SK-N-SH (cell line): ENCODE measurements at regions not wholly inside any gene's neighbourhood (a gene's known extent, or its start where the extent isn't known, plus 50 kb on each side); places are given as distances from the start of the nearest gene placed in this dataset.

Experiments
- CHD2 ChIP-seq: fragments of 150-350 bp; IDR thresholded peaks from 2 replicates; pipeline ENCODE4 v1.6.1; 2018; ENCODE audit warnings: low read length; ENCODE audit not compliant: partially characterized antibody
- CTCF ChIP-seq: fragments of 200-600 bp; sonication (generic); IDR thresholded peaks from 2 replicates; pipeline ENCODE4 v1.6.1; 2017; ENCODE audit warnings: antibody characterized with exemption, mild to moderate bottlenecking, moderate library complexity
- EP300 ChIP-seq, 2 experiments: IDR thresholded peaks; 2 replicates each; pipeline versions ENCODE4 v1.4.0 to v1.6.1; 2012; ENCODE audit warnings: borderline replicate concordance in 1 of 2, low read depth in 1 of 2, low read length in 1 of 2
- FOSL2 ChIP-seq: IDR thresholded peaks from 2 replicates; pipeline ENCODE4 v1.4.0; 2012; ENCODE audit warnings: low read depth, mild to moderate bottlenecking, moderate library complexity, borderline replicate concordance
- GABPA ChIP-seq: IDR thresholded peaks from 2 replicates; pipeline ENCODE4 v1.4.0; 2012; ENCODE audit warnings: low read depth, mild to moderate bottlenecking
- GATA2 ChIP-seq: sonication (generic); formaldehyde crosslinking; IDR thresholded peaks from 2 replicates; pipeline ENCODE4 v1.5.0; 2020; ENCODE audit warnings: mild to moderate bottlenecking, missing genetic modification reagents
- JUND ChIP-seq: IDR thresholded peaks from 2 replicates; pipeline ENCODE4 v1.4.0; 2012
- NFIC ChIP-seq: IDR thresholded peaks from 2 replicates; pipeline ENCODE4 v1.4.0; 2012; ENCODE audit warnings: borderline replicate concordance
- NRF1 ChIP-seq: IDR thresholded peaks from 2 replicates; pipeline ENCODE4 v1.6.1; 2012; ENCODE audit warnings: low read depth, mild to moderate bottlenecking, low read length
- TF ChIP-seq, protein P1 (sequence below): IDR thresholded peaks from 2 replicates; pipeline ENCODE4 v1.6.1; 2012; ENCODE audit warnings: mild to moderate bottlenecking, low read depth, low read length, moderate library complexity

- TF ChIP-seq GABPA: no peak
- TF ChIP-seq CTCF: no peak
- TF ChIP-seq EP300 (IDR thresholded peaks at IDR 0.05; ENCODE audit: borderline replicate concordance in 1 of 2, low read depth in 1 of 2, low read length in 1 of 2): no peak
- TF ChIP-seq CHD2: no peak
- TF ChIP-seq JUND: no peak
- TF ChIP-seq NFIC: no peak
- TF ChIP-seq, protein P1, sequence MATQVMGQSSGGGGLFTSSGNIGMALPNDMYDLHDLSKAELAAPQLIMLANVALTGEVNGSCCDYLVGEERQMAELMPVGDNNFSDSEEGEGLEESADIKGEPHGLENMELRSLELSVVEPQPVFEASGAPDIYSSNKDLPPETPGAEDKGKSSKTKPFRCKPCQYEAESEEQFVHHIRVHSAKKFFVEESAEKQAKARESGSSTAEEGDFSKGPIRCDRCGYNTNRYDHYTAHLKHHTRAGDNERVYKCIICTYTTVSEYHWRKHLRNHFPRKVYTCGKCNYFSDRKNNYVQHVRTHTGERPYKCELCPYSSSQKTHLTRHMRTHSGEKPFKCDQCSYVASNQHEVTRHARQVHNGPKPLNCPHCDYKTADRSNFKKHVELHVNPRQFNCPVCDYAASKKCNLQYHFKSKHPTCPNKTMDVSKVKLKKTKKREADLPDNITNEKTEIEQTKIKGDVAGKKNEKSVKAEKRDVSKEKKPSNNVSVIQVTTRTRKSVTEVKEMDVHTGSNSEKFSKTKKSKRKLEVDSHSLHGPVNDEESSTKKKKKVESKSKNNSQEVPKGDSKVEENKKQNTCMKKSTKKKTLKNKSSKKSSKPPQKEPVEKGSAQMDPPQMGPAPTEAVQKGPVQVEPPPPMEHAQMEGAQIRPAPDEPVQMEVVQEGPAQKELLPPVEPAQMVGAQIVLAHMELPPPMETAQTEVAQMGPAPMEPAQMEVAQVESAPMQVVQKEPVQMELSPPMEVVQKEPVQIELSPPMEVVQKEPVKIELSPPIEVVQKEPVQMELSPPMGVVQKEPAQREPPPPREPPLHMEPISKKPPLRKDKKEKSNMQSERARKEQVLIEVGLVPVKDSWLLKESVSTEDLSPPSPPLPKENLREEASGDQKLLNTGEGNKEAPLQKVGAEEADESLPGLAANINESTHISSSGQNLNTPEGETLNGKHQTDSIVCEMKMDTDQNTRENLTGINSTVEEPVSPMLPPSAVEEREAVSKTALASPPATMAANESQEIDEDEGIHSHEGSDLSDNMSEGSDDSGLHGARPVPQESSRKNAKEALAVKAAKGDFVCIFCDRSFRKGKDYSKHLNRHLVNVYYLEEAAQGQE: no peak
- TF ChIP-seq GATA2: no peak
- TF ChIP-seq NRF1: no peak
- no peak for TF ChIP-seq FOSL2
Measured at GRCh38 chr5:93219641-93220145, 361.3 kb downstream of the NR2F1-AS1 start.
